ENCODE measurements at regions not wholly inside any gene's neighbourhood (a gene's known extent, or its start where the extent isn't known, plus 50 kb on each side); places are given as distances from the start of the nearest gene placed in this dataset.
"Not testable (repeated sequence)": the region's sequence is repeated elsewhere in the genome, so short reads cannot be mapped to it uniquely, and the experiment has no call there.

DNA sequence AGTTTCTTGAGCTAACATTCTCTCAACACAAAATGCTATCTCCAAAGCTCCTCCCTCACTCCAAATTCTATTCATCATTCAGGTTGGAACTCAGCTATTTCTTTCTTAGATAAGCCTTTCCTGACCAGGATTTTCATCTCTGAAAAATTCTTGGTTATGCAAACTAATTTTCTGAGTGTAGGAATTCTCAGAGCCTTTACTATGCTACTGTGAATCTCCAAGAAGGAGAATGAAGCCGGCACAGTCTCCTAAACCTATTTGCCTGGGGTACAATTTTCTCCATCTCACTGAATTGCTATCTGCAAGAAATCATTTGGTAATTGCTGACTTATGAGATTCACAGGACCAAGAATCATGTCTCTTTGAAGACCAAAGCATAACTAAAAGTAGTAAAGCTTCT, 325.9 kb upstream of the ESRRG start:
- ChIA-PET POLR2A (no interaction called here), CTCF (no interaction called here)
- TF ChIP-seq, protein P1, sequence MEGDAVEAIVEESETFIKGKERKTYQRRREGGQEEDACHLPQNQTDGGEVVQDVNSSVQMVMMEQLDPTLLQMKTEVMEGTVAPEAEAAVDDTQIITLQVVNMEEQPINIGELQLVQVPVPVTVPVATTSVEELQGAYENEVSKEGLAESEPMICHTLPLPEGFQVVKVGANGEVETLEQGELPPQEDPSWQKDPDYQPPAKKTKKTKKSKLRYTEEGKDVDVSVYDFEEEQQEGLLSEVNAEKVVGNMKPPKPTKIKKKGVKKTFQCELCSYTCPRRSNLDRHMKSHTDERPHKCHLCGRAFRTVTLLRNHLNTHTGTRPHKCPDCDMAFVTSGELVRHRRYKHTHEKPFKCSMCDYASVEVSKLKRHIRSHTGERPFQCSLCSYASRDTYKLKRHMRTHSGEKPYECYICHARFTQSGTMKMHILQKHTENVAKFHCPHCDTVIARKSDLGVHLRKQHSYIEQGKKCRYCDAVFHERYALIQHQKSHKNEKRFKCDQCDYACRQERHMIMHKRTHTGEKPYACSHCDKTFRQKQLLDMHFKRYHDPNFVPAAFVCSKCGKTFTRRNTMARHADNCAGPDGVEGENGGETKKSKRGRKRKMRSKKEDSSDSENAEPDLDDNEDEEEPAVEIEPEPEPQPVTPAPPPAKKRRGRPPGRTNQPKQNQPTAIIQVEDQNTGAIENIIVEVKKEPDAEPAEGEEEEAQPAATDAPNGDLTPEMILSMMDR (IDR thresholded peaks at IDR 0.05), result no peak
- Mint-ChIP-seq H3K27me3 (no peaks in the 10 kb centered on the region), H3K36me3 (ENCODE audit: low read depth) (no peaks in the 10 kb centered on the region), H3K27ac (no peak overlapping the region), H3K4me3 (no peak overlapping the region), H3K4me1 (ENCODE audit: low read depth) (no peaks in the 10 kb centered on the region), H3K9me3 (no peaks in the 10 kb centered on the region)
- ATAC-seq (no peak), DNase-seq (no peak)
- intact Hi-C loops (cut with micrococcal nuclease), result no loop called here

DNA sequence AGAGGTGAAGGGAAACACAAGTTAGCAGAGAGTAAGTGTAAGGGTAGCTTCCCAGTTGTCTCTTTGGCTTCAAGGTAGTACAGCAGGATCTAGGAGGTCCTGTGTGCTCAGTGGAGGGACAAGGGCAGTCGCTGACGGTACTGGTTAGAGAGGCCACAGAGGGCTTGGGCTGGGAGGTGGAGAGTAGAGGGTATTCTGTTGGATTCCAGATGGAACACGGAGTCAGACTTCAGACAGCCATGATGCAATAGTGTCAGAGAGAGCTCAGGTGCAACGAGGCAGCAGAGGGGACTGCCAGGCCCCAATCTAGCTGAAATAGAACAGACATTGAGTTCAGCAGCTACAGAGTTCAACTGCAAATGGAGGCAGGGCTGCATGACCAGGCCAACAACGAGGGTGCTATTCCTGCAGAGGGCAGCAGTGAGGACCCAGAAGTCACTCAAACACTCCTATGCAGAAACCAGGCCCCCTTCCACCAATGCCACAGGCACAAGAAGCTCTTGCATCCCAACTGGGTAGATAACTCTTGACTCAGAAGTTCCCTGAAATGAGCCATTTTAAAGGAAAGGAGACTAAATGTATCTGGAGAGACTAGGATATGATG, 325.0 kb upstream of the ESRRG start:
- ATAC-seq (no peak), DNase-seq (peak; percentile 19)
- H3K4me3 Mint-ChIP-seq, result no peak overlapping the region
- intact Hi-C loops (cut with micrococcal nuclease), result no loop called here
- ChIA-PET POLR2A (no interaction called here), CTCF (no interaction called here)
- TF ChIP-seq, protein P1 (IDR thresholded peaks at IDR 0.05), result no peak
- H3K27me3 Mint-ChIP-seq, result no peaks in the 10 kb centered on the region
- no peaks in the 10 kb centered on the region for H3K9me3 Mint-ChIP-seq
- no peaks in the 10 kb centered on the region for H3K36me3 Mint-ChIP-seq (ENCODE audit: low read depth)
- no peak overlapping the region for H3K27ac Mint-ChIP-seq
- H3K4me1 Mint-ChIP-seq (ENCODE audit: low read depth), result no peaks in the 10 kb centered on the region

DNA sequence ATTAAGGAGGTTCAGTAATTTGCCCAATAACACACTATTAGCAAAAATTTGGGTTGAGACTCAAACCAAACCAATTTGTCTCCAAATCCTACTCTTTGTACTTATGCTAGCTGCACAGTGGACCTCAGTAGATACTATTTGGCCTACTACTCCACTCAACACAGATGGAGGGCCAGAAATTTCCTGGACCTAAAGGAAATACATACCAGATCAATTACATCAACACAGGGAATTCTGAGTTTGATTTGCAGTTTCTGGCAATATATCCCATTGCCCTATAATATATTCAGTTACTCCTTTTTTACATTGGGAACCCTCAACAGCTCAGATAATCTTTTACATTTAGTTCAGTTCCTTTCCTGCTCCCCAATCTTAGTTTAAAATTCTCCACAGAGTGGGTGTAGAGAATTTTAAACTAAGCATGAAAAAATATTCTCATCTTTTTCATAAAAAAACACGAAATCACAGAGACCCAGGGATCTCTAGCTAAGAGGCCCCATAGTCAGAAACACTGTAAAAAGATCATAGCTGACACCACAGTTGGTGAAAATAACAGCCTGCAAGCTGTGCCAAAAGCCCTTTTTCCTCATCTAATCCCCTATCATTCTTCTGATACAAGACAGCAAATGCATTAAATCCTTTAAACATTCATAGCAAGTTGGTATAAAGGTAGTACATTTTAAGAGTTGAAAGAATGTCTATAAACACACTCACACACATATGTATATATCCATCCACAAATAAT, 317.7 kb upstream of the ESRRG start:
- intact Hi-C loops (cut with micrococcal nuclease), result no loop called here
- no peak overlapping the region for H3K4me3 Mint-ChIP-seq
- TF ChIP-seq, protein P1 (IDR thresholded peaks at IDR 0.05), result no peak
- DNase-seq (no peak), ATAC-seq (no peak)
- no peaks in the 10 kb centered on the region for H3K27me3 Mint-ChIP-seq
- ChIA-PET CTCF (interaction anchor here (0.6 kb wide), 1 partner anchor 409 kb away, joined by 3 read pairs; no protein-coding TSS in a partner anchor), POLR2A (no interaction called here)
- peaks cover 2% of the 10 kb centered on the region for H3K36me3 Mint-ChIP-seq (ENCODE audit: low read depth)
- H3K4me1 Mint-ChIP-seq (ENCODE audit: low read depth), result no peaks in the 10 kb centered on the region
- peaks cover 12% of the 10 kb centered on the region for H3K9me3 Mint-ChIP-seq
- no peak overlapping the region for H3K27ac Mint-ChIP-seq

GRCh38 chr1:217039926-217040325, 316.7 kb upstream of the ESRRG start:
- H3K4me3 Mint-ChIP-seq, result no peak overlapping the region
- TF ChIP-seq, protein P1 (IDR thresholded peaks at IDR 0.05), result no peak
- ATAC-seq, result no peak

GRCh38 chr1:217039139-217039538, 315.9 kb upstream of the ESRRG start:
- H3K27ac Mint-ChIP-seq; CTCF ChIA-PET; DNase-seq; H3K27me3 Mint-ChIP-seq; H3K4me1 Mint-ChIP-seq (ENCODE audit: low read depth); H3K36me3 Mint-ChIP-seq (ENCODE audit: low read depth); POLR2A ChIA-PET; intact Hi-C loops (cut with micrococcal nuclease); ATAC-seq; H3K4me3 Mint-ChIP-seq: not testable (repeated sequence)
- H3K9me3 Mint-ChIP-seq, result peaks cover 12% of the 10 kb centered on the region

More at GRCh38 chr1:217039926-217040325, 316.7 kb upstream of the ESRRG start:
- peaks cover 12% of the 10 kb centered on the region for H3K9me3 Mint-ChIP-seq
- intact Hi-C loops (cut with micrococcal nuclease), result no loop called here
- H3K4me1 Mint-ChIP-seq (ENCODE audit: low read depth), result no peaks in the 10 kb centered on the region
- no peaks in the 10 kb centered on the region for H3K27me3 Mint-ChIP-seq
- CTCF ChIA-PET, result no interaction called here
- no peak for DNase-seq
- POLR2A ChIA-PET, result no interaction called here
- peaks cover 2% of the 10 kb centered on the region for H3K36me3 Mint-ChIP-seq (ENCODE audit: low read depth)
- no peak overlapping the region for H3K27ac Mint-ChIP-seq
